COLO668 (cell line): ENCODE measurements at regions not wholly inside any gene's neighbourhood (a gene's known extent, or its start where the extent isn't known, plus 50 kb on each side); places are given as distances from the start of the nearest gene placed in this dataset.
"Not testable (repeated sequence)": the region's sequence is repeated elsewhere in the genome, so short reads cannot be mapped to it uniquely, and the experiment has no call there.

Source experiments
- DNase-seq: peaks from one replicate; lab custom pipeline; 2025; ENCODE audit not compliant: unreplicated experiment; lab: John Stamatoyannopoulos, UW

DNA sequence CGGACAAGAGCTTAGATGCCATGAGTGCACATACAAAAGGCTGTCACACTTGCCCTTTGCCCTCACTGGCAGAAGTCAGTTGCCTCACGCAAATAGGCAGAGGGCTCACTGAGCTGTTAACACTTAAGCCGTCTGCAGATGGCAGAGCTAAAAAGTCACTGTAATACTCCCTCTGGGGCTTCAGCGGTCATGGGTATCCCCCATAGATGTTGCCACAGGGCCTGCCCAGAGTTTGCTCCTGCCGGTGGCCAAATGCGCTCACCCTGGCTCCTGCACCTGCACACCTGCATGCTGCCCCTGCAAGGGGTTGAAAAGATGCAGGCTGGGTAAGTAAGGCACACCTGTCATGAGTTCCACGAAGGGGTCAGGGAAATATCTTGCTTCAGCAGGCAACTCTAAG, 741.5 kb downstream of the EDEM1 start:
- no peak for DNase-seq

DNA sequence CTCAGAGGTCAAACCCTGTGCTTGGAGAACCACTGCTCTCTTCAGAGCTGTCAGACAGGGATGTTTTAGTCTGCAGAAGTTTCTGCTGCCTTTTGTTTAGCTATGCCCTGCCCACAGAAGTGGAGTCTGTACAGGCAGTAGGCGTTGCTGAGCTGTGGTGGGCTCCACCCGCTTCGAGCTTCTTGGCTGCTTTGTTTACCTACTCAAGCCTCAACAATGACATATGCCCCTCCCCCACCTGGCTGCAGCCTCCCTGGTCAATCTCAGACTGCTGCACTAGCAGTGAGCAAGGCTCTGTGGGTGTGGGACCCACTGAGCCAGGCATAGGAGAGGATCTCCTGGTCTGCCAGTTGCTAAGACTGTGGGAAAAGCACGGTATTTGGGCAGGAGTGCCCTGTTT, 756.6 kb downstream of the EDEM1 start:
- not testable (repeated sequence) for DNase-seq

DNA sequence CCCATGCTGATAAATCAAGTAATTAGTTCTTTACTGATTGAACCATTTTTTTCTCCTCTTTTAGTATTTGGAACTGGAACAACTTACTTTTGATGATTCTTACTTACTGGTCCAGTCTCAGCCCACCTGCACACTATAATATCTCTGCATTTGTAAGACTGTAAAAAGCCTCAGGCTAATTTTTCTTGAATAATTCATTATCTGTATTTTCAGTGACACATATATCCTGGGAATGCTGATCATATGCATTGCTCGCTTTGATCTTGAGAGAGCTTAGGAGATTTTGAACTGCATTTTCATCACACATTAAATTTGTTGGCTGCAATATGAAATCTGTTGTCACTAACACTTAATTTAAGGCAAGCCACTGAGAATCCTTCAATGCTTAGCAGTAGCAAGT, 760.6 kb downstream of the EDEM1 start:
- DNase-seq, result no peak

DNA sequence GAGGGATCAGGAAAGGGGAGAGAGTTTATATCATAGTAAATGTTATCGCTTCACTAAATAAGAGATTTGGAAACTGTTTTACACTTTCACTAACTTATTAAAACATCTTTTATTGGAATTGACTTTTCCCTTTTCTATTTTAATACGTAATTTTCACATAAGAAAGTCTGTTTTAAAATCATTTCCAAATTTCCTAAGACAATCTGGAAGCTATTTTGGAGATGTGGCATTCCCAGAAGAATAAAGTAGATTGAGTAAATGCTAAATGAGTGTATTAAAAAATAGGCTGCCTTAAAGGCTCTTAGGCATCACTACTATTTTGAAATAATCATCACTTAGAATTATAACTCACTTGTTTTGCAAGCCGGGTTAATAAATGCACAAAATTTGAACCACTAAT, 763.5 kb downstream of the EDEM1 start:
- DNase-seq, result no peak

DNA sequence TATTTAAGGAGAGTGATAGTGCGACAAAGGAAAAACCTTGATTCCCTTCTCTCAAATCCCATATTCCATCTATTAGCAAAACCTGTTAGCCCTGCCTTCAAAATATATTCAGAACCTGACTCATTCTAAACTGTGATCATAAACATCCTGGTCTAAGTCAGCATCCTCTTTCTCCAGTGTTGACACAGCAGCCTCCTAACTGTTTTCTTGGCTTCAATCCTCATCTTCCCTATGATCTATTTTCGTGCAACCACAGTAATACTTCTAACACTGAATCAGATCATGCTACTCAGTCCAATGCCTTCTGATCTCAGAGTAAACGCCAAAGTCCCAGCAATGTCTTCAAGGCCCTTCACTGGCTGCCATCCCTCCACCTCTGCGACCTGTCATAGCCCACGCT, 785.1 kb downstream of the EDEM1 start:
- no peak for DNase-seq

DNA sequence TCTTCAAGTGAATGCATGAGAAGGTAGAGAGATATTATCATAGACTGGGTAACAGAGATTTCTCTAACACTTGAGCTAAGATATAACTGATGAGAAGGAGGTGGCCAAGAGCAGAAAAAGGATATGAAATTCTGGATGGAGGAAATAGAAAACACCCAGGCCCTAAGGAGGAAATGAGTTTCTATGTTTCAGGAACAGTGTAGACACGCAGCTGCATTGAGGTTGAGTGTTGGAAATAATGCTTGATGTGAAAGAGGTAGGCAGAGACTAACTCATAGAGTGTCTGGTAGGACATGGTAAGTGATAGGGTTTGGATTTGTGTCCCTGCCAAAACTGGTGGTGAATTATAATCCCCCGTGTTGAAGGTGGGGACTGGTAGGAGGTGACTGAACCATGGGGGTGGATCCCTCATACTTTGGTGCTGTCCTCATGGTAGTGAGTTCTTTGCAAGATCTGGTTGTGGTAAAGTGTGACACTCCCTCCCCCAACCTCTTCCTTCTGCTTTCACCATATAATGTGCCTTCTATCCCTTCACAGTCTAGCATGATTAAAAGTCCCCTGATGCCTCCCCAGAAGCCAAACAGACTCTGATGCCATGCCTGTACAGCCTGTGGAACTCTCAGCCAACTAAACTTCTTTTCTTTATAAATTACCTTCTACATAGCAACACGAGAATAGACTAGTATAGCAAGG, 787.3 kb downstream of the EDEM1 start:
- DNase-seq, result no peak

DNA sequence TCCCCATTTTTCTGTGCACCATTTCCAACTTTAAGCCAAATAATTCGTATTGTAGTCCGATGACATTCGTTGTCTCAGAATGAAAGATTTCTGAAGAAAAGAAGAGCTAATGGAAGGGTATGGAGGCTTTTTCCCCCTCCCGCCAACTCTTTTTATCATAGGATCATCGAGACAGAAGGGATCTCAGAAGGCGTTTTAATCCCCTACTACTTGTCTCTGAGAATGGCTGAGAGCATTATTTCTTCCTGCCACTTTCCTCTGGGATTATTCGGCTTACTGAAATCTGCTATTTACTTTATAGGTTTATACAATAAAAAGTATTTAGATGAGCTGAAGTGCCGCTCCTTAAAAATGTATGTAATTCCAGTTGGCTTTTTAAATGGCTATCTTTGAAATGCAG, 789.8 kb downstream of the EDEM1 start:
- DNase-seq, result no peak

DNA sequence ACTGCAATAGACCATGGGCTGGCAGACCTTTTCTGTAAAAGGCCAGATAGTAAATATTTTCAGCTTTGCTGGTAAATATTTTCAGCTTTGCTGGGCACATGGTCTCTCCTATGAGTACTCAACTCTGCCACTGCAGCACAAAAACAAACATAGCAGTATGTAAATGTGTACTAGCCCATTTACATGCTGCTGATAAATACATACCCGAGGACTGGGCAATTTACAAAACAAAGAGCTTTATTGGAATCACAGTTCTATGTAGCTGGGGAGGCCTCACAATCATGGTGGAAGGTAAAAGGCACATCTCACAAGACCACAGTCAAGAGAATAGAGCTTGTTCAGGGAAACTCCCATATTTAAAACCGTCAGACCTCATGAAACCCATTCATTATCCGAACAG, 793.0 kb downstream of the EDEM1 start:
- no peak for DNase-seq

DNA sequence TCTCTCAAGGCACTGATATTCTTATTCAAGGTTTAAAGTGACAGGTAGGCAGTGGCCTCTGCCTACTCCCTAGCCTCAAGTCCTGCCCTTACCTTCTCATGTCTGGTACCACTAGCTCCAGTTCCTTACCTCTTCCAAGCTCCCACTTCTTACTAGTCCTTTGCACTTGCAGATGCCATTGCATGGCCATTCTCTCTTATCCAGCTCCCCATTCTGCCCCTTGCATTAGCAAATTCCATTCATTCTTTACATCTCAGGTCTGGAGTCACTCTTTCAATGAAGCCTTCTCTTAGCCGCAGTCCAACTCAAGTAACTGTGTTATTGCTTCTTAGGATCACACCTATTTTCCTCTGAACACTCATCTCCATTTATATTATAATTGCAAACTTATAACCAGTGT, 807.1 kb downstream of the EDEM1 start:
- DNase-seq, result no peak

DNA sequence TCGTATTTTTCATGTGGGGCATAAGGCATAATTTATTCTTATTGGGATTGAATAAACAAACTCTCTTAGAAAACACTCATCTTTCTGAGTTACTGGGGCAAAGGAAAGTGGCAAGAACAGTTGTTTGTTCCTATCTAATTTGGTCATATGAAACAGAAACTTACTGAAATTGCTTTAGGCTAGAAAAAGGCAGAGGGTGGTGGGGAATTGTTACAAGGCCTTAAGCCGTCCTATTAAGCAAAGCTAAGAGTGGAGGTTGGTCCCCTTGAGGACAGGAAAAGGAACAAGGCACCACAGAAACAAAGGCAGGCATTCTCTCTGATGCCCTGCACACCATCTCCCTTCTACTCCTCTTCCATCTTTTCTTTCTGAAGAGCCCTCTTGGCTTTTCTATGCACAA, 830.9 kb downstream of the EDEM1 start:
- no peak for DNase-seq

DNA sequence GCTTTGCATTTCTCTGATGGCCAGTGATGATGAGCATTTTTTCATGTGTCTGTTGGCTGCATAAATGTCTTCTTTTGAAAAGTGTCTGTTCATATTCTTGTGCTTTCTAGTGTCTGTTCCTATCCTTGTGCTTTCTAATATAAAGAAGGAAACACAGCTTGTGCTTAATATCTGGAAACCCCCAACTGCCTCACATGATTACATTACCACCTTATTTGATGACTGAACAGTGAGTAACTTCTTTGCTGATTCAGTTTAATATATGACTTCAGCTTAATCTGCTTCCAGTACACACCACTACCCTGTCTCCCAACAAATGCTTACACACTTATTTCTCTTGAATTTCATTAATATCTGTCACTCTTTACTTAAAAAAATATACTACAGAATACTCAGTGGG, 835.1 kb downstream of the EDEM1 start:
- DNase-seq, result no peak

DNA sequence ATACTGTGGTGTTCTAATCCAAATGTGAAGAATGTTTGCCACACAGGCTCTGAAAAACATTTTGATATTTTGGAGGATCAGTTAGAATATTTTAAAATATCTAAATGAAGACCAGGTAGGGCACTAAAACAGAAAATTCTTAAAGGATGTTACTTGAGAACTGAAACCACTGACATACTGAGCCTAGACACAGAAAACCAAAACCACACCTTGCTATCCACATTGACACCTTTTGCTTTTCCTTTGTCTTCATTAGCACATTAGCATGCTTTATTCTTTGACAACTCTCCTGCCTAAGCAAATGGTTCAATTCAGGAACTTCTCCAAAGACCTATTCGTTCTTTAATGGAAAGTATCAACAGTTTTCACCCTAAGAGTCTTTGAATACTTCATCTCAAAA, 835.9 kb upstream of the GRM7 start:
- no peak for DNase-seq

DNA sequence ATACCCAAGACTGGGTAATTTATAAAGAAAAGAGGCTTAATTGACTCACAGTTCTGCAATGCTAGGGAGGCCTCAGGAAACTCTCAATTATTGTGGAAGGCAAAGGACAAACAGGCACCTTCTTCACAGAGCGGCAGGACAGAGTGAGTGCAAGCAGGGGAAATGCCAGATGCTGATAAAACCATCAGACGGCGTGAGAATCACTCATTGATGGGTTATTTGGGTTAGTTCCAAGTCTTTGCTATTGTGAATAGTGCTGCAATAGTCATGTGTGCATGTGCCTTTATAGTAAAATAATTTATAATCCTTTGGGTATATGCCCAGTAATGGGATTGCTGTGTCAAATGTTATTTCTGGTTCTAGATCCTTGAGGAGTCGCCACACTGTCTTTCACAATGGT, 830.3 kb upstream of the GRM7 start:
- not testable (repeated sequence) for DNase-seq

DNA sequence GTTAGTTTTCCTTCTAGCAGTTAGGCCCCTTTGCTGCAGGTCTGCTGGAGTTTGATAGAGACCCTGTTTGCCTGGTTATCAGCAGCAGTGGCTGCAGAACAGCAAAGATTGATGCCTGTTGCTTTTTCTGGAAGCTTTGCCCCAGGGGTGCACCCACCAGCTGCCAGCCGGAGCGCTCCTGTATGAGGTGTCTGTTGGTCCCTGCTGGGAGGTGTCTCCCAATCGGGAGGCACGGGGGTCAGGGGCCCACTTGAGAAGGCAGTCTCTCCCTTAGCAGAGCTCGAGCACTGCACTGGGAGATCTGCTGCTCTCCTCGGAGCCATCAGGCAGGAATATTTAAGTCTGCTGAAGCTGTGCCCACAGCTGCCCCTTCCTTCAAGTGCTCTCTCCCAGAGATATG, 825.3 kb upstream of the GRM7 start:
- no peak for DNase-seq

DNA sequence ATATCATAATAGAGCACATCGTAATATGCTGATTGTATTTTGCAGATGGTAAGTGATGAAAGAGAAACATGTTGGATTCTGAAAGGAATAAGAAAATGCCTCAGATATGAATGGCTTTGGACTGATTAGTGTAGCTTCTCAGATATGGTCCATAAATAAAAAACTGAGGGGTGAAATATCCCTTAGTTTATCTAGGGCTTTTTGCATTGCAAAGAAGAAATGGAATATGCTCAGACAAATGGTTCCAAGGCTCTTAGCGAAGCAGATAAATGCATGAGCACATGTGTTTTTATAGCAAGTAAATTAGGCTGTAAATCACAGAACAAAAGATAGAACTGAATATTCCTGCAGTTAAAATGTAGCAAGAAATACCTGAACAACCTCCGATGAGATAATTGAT, 820.9 kb upstream of the GRM7 start:
- DNase-seq, result no peak

DNA sequence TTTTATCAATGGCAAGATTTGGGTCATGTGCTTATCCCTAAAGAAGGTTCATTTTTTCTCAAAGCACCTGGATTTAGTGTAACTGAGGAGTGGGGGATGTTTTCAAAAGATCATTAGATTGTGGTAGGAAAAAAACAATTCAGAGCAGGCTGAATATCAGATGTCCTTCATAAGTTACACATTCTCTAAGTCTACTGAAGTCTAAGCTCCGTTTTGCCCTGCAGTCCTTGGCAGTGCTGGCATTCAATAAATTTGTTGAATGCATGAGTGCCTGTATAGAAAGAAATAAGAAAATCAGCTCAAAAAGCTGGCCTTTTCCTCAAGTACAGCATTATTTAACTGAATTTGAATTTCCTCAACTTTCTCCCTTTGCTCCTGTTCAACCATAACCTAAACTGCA, 819.0 kb upstream of the GRM7 start:
- DNase-seq, result no peak

DNA sequence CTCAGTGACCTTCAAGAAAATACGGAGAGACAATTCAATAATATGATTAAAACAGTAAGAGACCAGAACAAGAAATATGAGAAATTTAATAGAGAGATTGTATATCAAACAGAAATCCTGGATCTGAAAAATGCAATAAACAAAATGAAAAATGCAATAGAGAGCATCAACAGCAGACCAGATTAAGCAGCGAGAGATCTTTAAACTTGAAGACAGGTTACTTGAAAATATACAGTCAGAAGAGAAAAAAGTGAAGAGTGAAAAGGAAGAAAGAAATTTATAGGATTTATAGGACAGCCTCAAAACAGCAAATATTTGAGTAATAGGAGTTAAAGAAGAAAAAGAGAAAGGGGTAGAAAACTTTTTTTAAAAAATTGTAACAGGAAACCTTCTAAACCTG, 813.9 kb upstream of the GRM7 start:
- no peak for DNase-seq

DNA sequence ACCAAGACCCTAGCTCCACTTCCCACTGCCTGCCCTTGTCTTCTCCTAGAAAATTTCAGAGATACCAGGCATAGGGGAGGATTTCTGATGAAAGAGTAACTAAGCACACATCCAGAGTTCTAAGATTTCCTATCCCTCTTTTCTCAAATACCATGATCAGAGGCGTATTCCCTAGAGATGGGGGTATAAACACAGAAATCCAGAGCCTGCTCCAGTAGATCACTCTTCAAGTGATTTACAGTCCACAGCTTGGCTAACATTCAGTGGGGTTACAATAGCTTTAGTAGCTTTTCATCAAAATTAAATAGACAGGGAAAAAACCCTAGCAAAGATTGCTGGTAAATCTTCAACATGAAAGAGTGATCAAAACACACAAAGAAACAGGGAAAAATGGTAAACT, 800.7 kb upstream of the GRM7 start:
- DNase-seq, result no peak

DNA sequence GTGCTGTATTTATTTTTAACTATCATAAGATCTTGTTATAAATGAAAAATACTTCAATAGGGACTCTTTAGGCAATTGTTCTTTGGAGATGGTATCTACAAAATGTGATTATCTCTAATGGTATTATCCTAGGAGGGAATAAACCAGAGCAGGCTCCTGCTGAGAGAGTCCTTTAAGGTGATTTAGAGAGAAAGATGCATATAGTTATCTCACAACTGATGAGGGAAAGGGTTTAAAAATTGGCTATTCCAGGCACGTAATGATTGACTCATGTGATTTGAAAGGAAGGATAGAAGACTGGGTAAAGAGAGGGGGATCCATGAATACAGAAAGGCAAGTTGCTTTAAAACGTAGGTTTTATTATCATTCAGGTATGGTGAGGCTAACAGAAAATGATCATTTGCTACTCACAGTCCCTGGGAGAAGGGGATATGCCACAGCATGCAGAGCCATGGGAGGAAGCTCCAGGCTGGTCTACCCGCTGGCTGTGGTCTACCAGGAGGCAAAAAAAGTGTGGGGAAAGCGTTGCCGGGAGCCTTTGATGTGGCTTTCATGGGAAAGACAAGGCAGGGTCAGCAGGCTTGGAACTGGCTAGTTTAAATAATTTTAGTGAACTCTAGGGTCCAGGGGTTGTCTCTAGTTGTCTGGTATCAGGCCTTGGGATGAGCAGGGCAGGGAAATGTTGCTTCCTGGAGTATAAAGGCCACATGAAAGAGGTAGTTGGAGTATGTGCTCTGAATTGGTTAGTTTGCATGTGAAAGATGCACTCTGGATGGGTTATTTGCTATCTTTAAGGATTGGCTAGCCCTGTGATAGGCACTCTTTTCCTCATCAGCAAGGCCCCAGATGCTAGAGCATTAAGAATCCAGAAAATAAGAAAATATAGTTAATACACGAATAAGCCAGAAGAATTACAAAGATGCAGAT, 798.4 kb upstream of the GRM7 start:
- DNase-seq, result no peak

DNA sequence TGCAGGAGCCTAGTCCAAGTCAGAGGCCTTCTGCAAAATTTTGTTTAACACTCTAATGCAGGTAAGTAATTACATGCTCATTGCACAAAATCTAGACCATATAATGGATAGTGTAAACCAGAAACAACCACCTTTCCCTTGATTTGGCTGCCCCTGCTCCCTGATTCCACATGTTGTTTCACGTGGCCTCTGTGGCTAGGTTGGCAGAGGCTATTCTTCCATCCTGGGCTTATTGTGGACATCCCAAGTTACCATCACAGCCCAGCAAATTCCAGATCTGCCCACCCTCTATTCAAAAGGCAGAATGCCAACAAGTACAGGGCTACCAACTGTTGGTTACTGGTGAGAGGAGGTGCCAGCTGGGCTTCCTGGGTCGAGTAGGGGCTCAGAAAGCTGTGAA, 794.5 kb upstream of the GRM7 start:
- no peak for DNase-seq

DNA sequence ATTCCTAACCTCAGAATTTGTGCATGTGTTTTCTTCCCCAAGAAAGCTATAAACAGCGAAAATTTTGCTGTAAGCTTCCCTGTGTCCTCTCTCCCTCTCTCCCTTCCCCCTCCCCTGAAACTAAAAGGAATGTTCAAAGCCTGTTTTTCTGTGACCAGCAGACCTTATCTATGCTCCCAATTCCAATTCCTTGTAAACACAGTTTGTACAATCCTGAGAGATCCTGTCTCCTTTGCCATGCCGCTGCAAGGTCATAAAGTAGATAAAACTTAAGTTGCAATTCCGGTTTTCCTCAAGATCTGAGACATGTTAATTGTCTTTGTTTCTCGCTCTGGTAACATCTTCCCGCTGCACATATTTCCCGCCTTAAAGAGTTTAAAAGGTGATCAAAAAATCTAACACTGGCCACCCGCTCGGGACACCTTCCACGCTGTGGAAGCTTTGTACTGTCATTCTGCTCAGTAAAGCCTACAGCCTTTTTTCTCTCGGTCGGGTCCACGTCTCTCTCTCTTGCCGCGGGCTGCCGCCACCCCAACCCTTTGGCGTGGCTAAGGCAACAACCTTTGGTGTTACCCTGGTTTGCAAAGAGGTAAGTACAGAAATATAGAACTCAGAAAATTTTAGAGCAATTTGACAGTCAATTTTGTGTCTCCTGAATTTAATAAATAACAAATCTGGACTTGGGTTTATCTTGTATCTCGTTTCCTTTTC, 793.9 kb upstream of the GRM7 start:
- not testable (repeated sequence) for DNase-seq

DNA sequence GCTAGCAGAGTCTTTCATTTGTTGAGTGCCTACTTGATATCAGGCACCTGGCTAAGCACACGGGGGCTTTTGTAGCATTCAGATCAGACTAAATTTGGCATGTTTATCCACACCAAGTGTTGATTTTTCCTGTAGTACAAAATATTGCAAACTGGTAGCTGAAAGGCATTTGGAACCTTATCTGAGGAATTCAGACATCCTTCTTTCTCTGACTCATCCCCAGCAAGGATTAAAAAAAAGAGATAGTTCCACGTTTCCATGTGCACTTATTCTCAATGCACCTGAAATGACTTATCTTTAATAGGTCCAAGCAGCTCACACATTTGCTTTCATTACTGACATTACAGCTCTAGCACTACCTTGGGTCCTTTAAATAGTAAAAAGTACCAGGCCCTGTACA, 786.0 kb upstream of the GRM7 start:
- DNase-seq, result no peak
